Keratinocyte (primary cell): ENCODE measurements at regions not wholly inside any gene's neighbourhood (a gene's known extent, or its start where the extent isn't known, plus 50 kb on each side); places are given as distances from the start of the nearest gene placed in this dataset.

ENCODE experiments used
- DNase-seq: peaks from one replicate; pipeline ENCODE4 v3.0.0-alpha.2; 2011; ENCODE audit warnings: low read depth, missing footprints, low spot score
- FAIRE-seq: peaks from 2 replicates; lab custom pipeline; 2011; peaks lifted over from hg19 to GRCh38; lab: Jason Lieb, UNC
- H2AFZ ChIP-seq: 2 replicates; pipeline ENCODE4 v1.6.0; 2012; ENCODE audit warnings: low read length, control low read depth, inconsistent platforms; ENCODE audit not compliant: control insufficient read depth
- H3K27ac ChIP-seq: 2 replicates; pipeline ENCODE4 v1.5.1; 2011; ENCODE audit warnings: low read length; ENCODE audit not compliant: control insufficient read depth, insufficient read depth
- H3K27me3 ChIP-seq: 3 replicates; pipeline ENCODE4 v1.6.0; 2011; ENCODE audit warnings: low read length; ENCODE audit not compliant: control insufficient read depth, insufficient read depth; ENCODE audit errors: extremely low read depth
- H3K36me3 ChIP-seq, 2 experiments: 2 replicates in 1 of 2; 3 replicates in 1 of 2; pipeline ENCODE4 v1.5.1; 2011; ENCODE audit warnings: low read length in 2 of 2, mild to moderate bottlenecking in 1 of 2; ENCODE audit not compliant: control insufficient read depth in 2 of 2, insufficient read depth in 2 of 2; ENCODE audit errors: extremely low read depth in 1 of 2
- H3K4me1 ChIP-seq: 3 replicates; pipeline ENCODE4 v1.5.1; 2011; ENCODE audit warnings: low read length; ENCODE audit not compliant: control insufficient read depth, insufficient read depth; ENCODE audit errors: extremely low read depth
- H3K4me2 ChIP-seq: 3 replicates; pipeline ENCODE4 v1.6.0; 2011; ENCODE audit warnings: low read depth, low read length; ENCODE audit not compliant: control insufficient read depth, insufficient read depth; ENCODE audit errors: extremely low read depth
- H3K4me3 ChIP-seq, 3 experiments: fragments of 200-600 bp in 1 of 3; sonication (generic) in 1 of 3; 2 replicates in 2 of 3; 3 replicates in 1 of 3; pipeline ENCODE4 v1.5.1; 2011 to 2016; ENCODE audit warnings: low read length in 3 of 3, mild to moderate bottlenecking in 3 of 3, control low read depth in 2 of 3, inconsistent platforms in 1 of 3, low read depth in 1 of 3, mixed read lengths in 1 of 3, mixed run types in 1 of 3, moderate library complexity in 1 of 3; ENCODE audit not compliant: control insufficient read depth in 2 of 3, insufficient read depth in 2 of 3; ENCODE audit errors: extremely low read depth in 1 of 3
- H3K79me2 ChIP-seq: 2 replicates; pipeline ENCODE4 v1.6.0; 2012; ENCODE audit warnings: low read length; ENCODE audit not compliant: control insufficient read depth, insufficient read depth
- H3K9ac ChIP-seq: 3 replicates; pipeline ENCODE4 v1.6.0; 2011; ENCODE audit warnings: low read length; ENCODE audit not compliant: control insufficient read depth, insufficient read depth; ENCODE audit errors: extremely low read depth
- H3K9me1 ChIP-seq: 3 replicates; pipeline ENCODE4 v1.6.0; 2011; ENCODE audit warnings: low read length; ENCODE audit not compliant: control insufficient read depth, insufficient read depth; ENCODE audit errors: extremely low read depth
- H3K9me3 ChIP-seq: 2 replicates; pipeline ENCODE4 v1.5.1; 2012; ENCODE audit warnings: low read depth, low read length; ENCODE audit not compliant: control insufficient read depth
- H4K20me1 ChIP-seq: 3 replicates; pipeline ENCODE4 v1.6.0; 2011; ENCODE audit warnings: low read length; ENCODE audit not compliant: control insufficient read depth, insufficient read depth; ENCODE audit errors: extremely low read depth
- CTCF ChIP-seq, 3 experiments: IDR thresholded peaks in 1 of 3; conservative IDR thresholded peaks in 1 of 3; optimal IDR thresholded peaks in 1 of 3; 2 replicates in 2 of 3; 3 replicates in 1 of 3; pipeline versions ENCODE3 to v1.5.1; 2011; ENCODE audit warnings: low read length in 3 of 3, mild to moderate bottlenecking in 3 of 3, moderate library complexity in 2 of 3, control low read depth in 1 of 3, inconsistent platforms in 1 of 3; ENCODE audit not compliant: insufficient read depth in 2 of 3; ENCODE audit errors: extremely low read depth in 1 of 3
- EZH2 ChIP-seq: IDR thresholded peaks from one replicate; pipeline ENCODE4 v1.6.1; 2012; ENCODE audit warnings: inconsistent platforms, mild to moderate bottlenecking, low read length, moderate library complexity
- dilution Hi-C: fragments of 300-500 bp; cut with MboI; formaldehyde crosslinking; loops from one replicate; pipeline ENCODE4 v1.7.0; 2020; ENCODE audit warnings: low sequenced_read_pairs; ENCODE audit not compliant: extremely low pct_ligation_motif_present

DNA sequence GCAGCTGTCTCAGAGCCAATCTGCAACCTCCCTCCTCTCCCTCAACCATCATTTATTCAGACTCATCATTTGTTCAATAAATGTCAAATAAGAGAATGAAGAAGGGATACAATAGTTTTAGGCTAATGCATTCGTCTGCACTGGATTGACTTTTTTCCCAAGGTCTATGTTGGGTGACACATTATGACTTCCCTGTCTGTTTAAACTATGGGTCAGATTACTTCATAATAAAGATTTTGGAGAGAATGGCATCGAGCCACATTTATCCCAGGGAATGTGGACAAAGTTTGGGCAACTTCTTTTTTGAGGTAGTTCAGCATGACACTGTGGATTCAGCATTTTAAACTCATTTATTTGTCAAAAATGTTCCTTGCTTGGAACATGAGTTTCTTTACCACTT lies 107.4 kb upstream of the ADGRL2 start:
- Histone ChIP-seq H3K4me2 (no peak overlapping the region), H3K36me3 (no peaks in the 10 kb centered on the region), H3K4me3 (no peak overlapping the region), H2AFZ (no peak overlapping the region), H3K27me3 (no peaks in the 10 kb centered on the region), H3K27ac (no peak overlapping the region), H3K9me1 (no peaks in the 10 kb centered on the region), H3K79me2 (no peaks in the 10 kb centered on the region), H3K9ac (no peak overlapping the region), H4K20me1 (no peaks in the 10 kb centered on the region), H3K9me3 (no peaks in the 10 kb centered on the region), H3K4me1 (no peaks in the 10 kb centered on the region)
- DNase-seq: no peak
- dilution Hi-C loops: no loop called here
- no peak for TF ChIP-seq CTCF (optimal IDR thresholded peaks at IDR 0.05 in 1 of 3, IDR thresholded peaks at IDR 0.05 in 1 of 3, conservative IDR thresholded peaks at IDR 0.05 in 1 of 3; ENCODE audit: extremely low read depth in 1 of 3, insufficient read depth in 2 of 3, low read length in 3 of 3)
- TF ChIP-seq EZH2: no peak
- FAIRE-seq: no peak

DNA sequence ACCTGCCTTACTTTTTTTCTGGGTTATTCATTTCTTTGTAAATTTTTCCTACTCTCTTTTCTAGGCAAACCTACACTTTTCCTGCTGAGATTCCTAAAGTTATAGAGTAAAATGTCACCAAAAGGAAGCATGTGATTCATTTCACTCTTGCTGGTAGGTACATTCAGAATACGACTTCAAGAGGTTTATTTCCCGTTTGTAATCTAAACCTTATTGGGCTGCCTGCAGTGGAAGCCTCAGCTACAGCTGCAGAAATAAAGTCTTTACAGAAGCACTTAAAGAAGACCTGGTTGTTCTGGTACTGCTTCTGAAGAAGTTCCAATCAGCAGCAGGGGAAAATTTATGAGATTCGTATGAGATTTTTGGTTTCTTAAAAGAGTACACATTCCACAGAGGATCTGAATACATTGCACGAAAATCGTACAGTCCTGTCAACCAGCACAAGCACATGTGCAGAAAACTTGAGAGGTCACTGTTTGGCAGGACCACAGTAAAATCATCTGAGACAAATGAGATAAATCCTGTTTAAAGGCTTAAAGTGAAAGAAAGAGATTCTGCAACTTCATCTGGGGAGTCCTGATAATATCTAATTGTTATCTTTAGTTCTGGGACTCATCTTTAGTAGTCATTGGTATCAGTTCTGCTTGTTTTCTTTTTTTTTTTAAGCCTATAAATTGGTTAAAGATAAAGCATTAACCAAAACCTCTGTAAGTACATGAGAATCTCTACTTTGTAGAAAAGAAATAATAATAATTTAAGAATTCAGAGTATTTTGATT lies 109.9 kb upstream of the ADGRL2 start:
- H3K27me3 ChIP-seq: no peaks in the 10 kb centered on the region
- no peak overlapping the region for H3K4me2 ChIP-seq
- H3K79me2 ChIP-seq: no peaks in the 10 kb centered on the region
- FAIRE-seq: no peak
- TF ChIP-seq CTCF (optimal IDR thresholded peaks at IDR 0.05 in 1 of 3, IDR thresholded peaks at IDR 0.05 in 1 of 3, conservative IDR thresholded peaks at IDR 0.05 in 1 of 3; ENCODE audit: extremely low read depth in 1 of 3, insufficient read depth in 2 of 3, low read length in 3 of 3) (no peak), EZH2 (no peak)
- H3K4me3 ChIP-seq: no peak overlapping the region
- no peaks in the 10 kb centered on the region for H3K4me1 ChIP-seq
- H3K36me3 ChIP-seq: no peaks in the 10 kb centered on the region
- H2AFZ ChIP-seq: no peak overlapping the region
- dilution Hi-C loops: no loop called here
- H4K20me1 ChIP-seq: no peaks in the 10 kb centered on the region
- H3K9ac ChIP-seq: no peak overlapping the region
- no peaks in the 10 kb centered on the region for H3K9me3 ChIP-seq
- H3K27ac ChIP-seq: no peak overlapping the region
- H3K9me1 ChIP-seq: no peaks in the 10 kb centered on the region
- DNase-seq: no peak
